ENCODE measurements at regions not wholly inside any gene's neighbourhood (a gene's known extent, or its start where the extent isn't known, plus 50 kb on each side); places are given as distances from the start of the nearest gene placed in this dataset.

- Histone ChIP-seq H3K9me2 (replicated peaks; ENCODE audit: control insufficient read depth, low read length) (no peaks in the 10 kb centered on the region), H3K36me3 (ENCODE audit: control insufficient read depth, low read length) (no peaks in the 10 kb centered on the region), H3K9me3 (ENCODE audit: control insufficient read depth, insufficient read depth, low read length) (no peaks in the 10 kb centered on the region), H3K27me3 (ENCODE audit: control insufficient read depth, low read length) (no peaks in the 10 kb centered on the region), H3K27ac (ENCODE audit: low read depth, low read length) (no peak overlapping the region), H3K79me2 (ENCODE audit: control insufficient read depth, low read length) (no peaks in the 10 kb centered on the region), H3F3A (ENCODE audit: control insufficient read depth, insufficient read depth) (no peaks in the 10 kb centered on the region), H3K4me2 (ENCODE audit: low read length) (no peak overlapping the region), H4K20me1 (ENCODE audit: control insufficient read depth, insufficient read depth, low read depth, low read length) (no peaks in the 10 kb centered on the region), H3K4me3 (ENCODE audit: low read length) (no peak overlapping the region), H3K4me1 (ENCODE audit: control insufficient read depth, low read length) (no peaks in the 10 kb centered on the region)
- TF ChIP-seq EZH2phosphoT487 (IDR thresholded peaks at IDR 0.05; ENCODE audit: borderline replicate concordance, low read length) (no peak), CTCF (IDR thresholded peaks at IDR 0.05; ENCODE audit: low read depth, low read length, poor library complexity, severe bottlenecking) (no peak)
Observed at GRCh38 chr15:38885001-38885400, 320.4 kb upstream of the RASGRP1 start.

- no peaks in the 10 kb centered on the region for H3K36me3 ChIP-seq (ENCODE audit: control insufficient read depth, low read length)
- H3K9me3 ChIP-seq (ENCODE audit: control insufficient read depth, insufficient read depth, low read length): no peaks in the 10 kb centered on the region
- H3K27ac ChIP-seq (ENCODE audit: low read depth, low read length): no peak overlapping the region
- H3K4me3 ChIP-seq (ENCODE audit: low read length): no peak overlapping the region
- no peaks in the 10 kb centered on the region for H3K4me1 ChIP-seq (ENCODE audit: control insufficient read depth, low read length)
- H3K27me3 ChIP-seq (ENCODE audit: control insufficient read depth, low read length): no peaks in the 10 kb centered on the region
- H3K79me2 ChIP-seq (ENCODE audit: control insufficient read depth, low read length): no peaks in the 10 kb centered on the region
- no peaks in the 10 kb centered on the region for H3F3A ChIP-seq (ENCODE audit: control insufficient read depth, insufficient read depth)
- TF ChIP-seq EZH2phosphoT487 (IDR thresholded peaks at IDR 0.05; ENCODE audit: borderline replicate concordance, low read length) (no peak), CTCF (IDR thresholded peaks at IDR 0.05; ENCODE audit: low read depth, low read length, poor library complexity, severe bottlenecking) (no peak)
- H3K9me2 ChIP-seq (replicated peaks; ENCODE audit: control insufficient read depth, low read length): no peaks in the 10 kb centered on the region
- H3K4me2 ChIP-seq (ENCODE audit: low read length): no peak overlapping the region
- no peaks in the 10 kb centered on the region for H4K20me1 ChIP-seq (ENCODE audit: control insufficient read depth, insufficient read depth, low read depth, low read length)
Observed at GRCh38 chr15:38885471-38885952, 320.9 kb upstream of the RASGRP1 start.

GRCh38 chr15:38886315-38887163 lies 321.9 kb upstream of the RASGRP1 start:
- no peak for TF ChIP-seq CTCF (IDR thresholded peaks at IDR 0.05; ENCODE audit: low read depth, low read length, poor library complexity, severe bottlenecking)
- TF ChIP-seq EZH2phosphoT487 (IDR thresholded peaks at IDR 0.05; ENCODE audit: borderline replicate concordance, low read length): no peak
- H3K4me1 ChIP-seq (ENCODE audit: control insufficient read depth, low read length): no peaks in the 10 kb centered on the region
- H3K27me3 ChIP-seq (ENCODE audit: control insufficient read depth, low read length): no peaks in the 10 kb centered on the region
- no peak overlapping the region for H3K4me2 ChIP-seq (ENCODE audit: low read length)
- H3K27ac ChIP-seq (ENCODE audit: low read depth, low read length): no peak overlapping the region
- no peaks in the 10 kb centered on the region for H4K20me1 ChIP-seq (ENCODE audit: control insufficient read depth, insufficient read depth, low read depth, low read length)
- no peak overlapping the region for H3K4me3 ChIP-seq (ENCODE audit: low read length)
- H3K79me2 ChIP-seq (ENCODE audit: control insufficient read depth, low read length): no peaks in the 10 kb centered on the region
- no peaks in the 10 kb centered on the region for H3K9me2 ChIP-seq (replicated peaks; ENCODE audit: control insufficient read depth, low read length)
- H3K36me3 ChIP-seq (ENCODE audit: control insufficient read depth, low read length): no peaks in the 10 kb centered on the region
- H3K9me3 ChIP-seq (ENCODE audit: control insufficient read depth, insufficient read depth, low read length): no peaks in the 10 kb centered on the region
- H3F3A ChIP-seq (ENCODE audit: control insufficient read depth, insufficient read depth): no peaks in the 10 kb centered on the region
